GM18499 (cell line): ENCODE measurements at regions not wholly inside any gene's neighbourhood (a gene's known extent, or its start where the extent isn't known, plus 50 kb on each side); places are given as distances from the start of the nearest gene placed in this dataset.

Experiments used
- ATAC-seq: cut with Tn5 transposase; IDR thresholded peaks from one replicate; pipeline ENCODE4 v1.9.1; 2021; ENCODE audit warnings: moderate number of reproducible peaks; ENCODE audit not compliant: insufficient read depth, unreplicated experiment

- no peak for ATAC-seq
Observed at GRCh38 chr12:125610292-125610691, 545.1 kb downstream of the AACS start.

- no peak for ATAC-seq
Observed at GRCh38 chr12:125610971-125611370, 545.7 kb downstream of the AACS start.

GRCh38 chr12:125614058-125614457, 548.8 kb downstream of the AACS start:
- no peak for ATAC-seq

- no peak for ATAC-seq
Observed at GRCh38 chr12:125619723-125620122, 554.5 kb downstream of the AACS start.

- ATAC-seq: no peak
Observed at GRCh38 chr12:125633686-125634085, 568.5 kb downstream of the AACS start.

GRCh38 chr12:125634813-125635212, 569.6 kb downstream of the AACS start:
- no peak for ATAC-seq

GRCh38 chr12:125639826-125640225, 574.6 kb downstream of the AACS start:
- ATAC-seq: no peak

- no peak for ATAC-seq
Observed at GRCh38 chr12:125643055-125643454, 577.8 kb downstream of the AACS start.

- ATAC-seq: no peak
Observed at GRCh38 chr12:125645724-125646123, 580.5 kb downstream of the AACS start.

GRCh38 chr12:125650587-125650986, 585.4 kb downstream of the AACS start:
- no peak for ATAC-seq

- ATAC-seq: no peak
Observed at GRCh38 chr12:125651625-125652024, 586.4 kb downstream of the AACS start.

- no peak for ATAC-seq
Observed at GRCh38 chr12:125652681-125653080, 587.4 kb downstream of the AACS start.

GRCh38 chr12:125657681-125658080, 592.4 kb downstream of the AACS start:
- ATAC-seq: no peak

- ATAC-seq: no peak
Observed at GRCh38 chr12:125674554-125675338, 609.5 kb downstream of the AACS start.

- ATAC-seq: no peak
Observed at GRCh38 chr12:125676366-125676765, 611.1 kb downstream of the AACS start.

- ATAC-seq: no peak
Observed at GRCh38 chr12:125677829-125678228, 612.6 kb downstream of the AACS start.

GRCh38 chr12:125678589-125678993, 613.4 kb downstream of the AACS start:
- ATAC-seq: no peak

- no peak for ATAC-seq
Observed at GRCh38 chr12:125683748-125684381, 618.6 kb downstream of the AACS start.

- no peak for ATAC-seq
Observed at GRCh38 chr12:125684968-125685790, 619.9 kb downstream of the AACS start.

- ATAC-seq: no peak
Observed at GRCh38 chr12:125685915-125686314, 620.7 kb downstream of the AACS start.

GRCh38 chr12:125687403-125687802, 622.2 kb downstream of the AACS start:
- no peak for ATAC-seq
